MCF 10A (cell line): ENCODE measurements at regions not wholly inside any gene's neighbourhood (a gene's known extent, or its start where the extent isn't known, plus 50 kb on each side); places are given as distances from the start of the nearest gene placed in this dataset.
"Not testable (repeated sequence)": the region's sequence is repeated elsewhere in the genome, so short reads cannot be mapped to it uniquely, and the experiment has no call there.

Experiments used
- BruUV-seq: library from RNA; stranded (reverse); fragments of 400-500 nt; replicated peaks from 2 replicates; lab custom pipeline; 2021; lab: Mats Ljungman, UMichigan
- CTCF ChIA-PET: fragments of 300-600 bp; sonication (Branson Sonifier 250); formaldehyde crosslinking; extraction: SDS; loops from one replicate; lab custom pipeline; 2021; ENCODE audit warnings: antibody characterized with exemption, inconsistent platforms; lab: Yijun Ruan, JAX
- POLR2A ChIA-PET: fragments of 300-600, 350-650 bp; sonication (Branson Sonifier 250); formaldehyde crosslinking; extraction: SDS; loops from one replicate; lab custom pipeline; 2020; ENCODE audit warnings: antibody characterized with exemption, inconsistent platforms; lab: Yijun Ruan, JAX
- DNase-seq: peaks from one replicate; pipeline ENCODE4 v3.0.0-alpha.2; 2018; ENCODE audit not compliant: unreplicated experiment
- H3K27ac Mint-ChIP-seq: one replicate; pipeline ENCODE4 v1.8.0; 2022; ENCODE audit warnings: mild to moderate bottlenecking, low read depth, mixed read lengths; ENCODE audit not compliant: unreplicated experiment
- H3K27me3 Mint-ChIP-seq: one replicate; pipeline ENCODE4 v1.8.0; 2022; ENCODE audit warnings: mixed read lengths; ENCODE audit not compliant: insufficient read depth, unreplicated experiment
- H3K36me3 Mint-ChIP-seq: one replicate; pipeline ENCODE4 v1.8.0; 2022; ENCODE audit warnings: mild to moderate bottlenecking, moderate library complexity, mixed read lengths; ENCODE audit not compliant: insufficient read depth, unreplicated experiment
- H3K4me1 Mint-ChIP-seq: one replicate; pipeline ENCODE4 v1.8.0; 2022; ENCODE audit warnings: mixed read lengths; ENCODE audit not compliant: insufficient read depth, unreplicated experiment
- H3K4me3 Mint-ChIP-seq: one replicate; pipeline ENCODE4 v1.8.0; 2022; ENCODE audit warnings: mild to moderate bottlenecking, moderate library complexity, mixed read lengths; ENCODE audit not compliant: unreplicated experiment
- H3K9me3 Mint-ChIP-seq: one replicate; pipeline ENCODE4 v1.8.0; 2022; ENCODE audit warnings: mixed read lengths; ENCODE audit not compliant: unreplicated experiment
- CTCF ChIP-seq: fragments of 200-600 bp; IDR thresholded peaks from one replicate; pipeline ENCODE4 v1.8.0; 2022; ENCODE audit warnings: antibody characterized with exemption, mild to moderate bottlenecking; ENCODE audit not compliant: unreplicated experiment
- intact Hi-C: fragments of 100-400 bp; cut with micrococcal nuclease; formaldehyde crosslinking; loops from 2 replicates; pipeline ENCODE4 v1.14.1; 2022

GRCh38 chr5:112514111-112514510 lies 95.0 kb upstream of the EPB41L4A start:
- H3K9me3 Mint-ChIP-seq = peaks cover 10% of the 10 kb centered on the region
- no peak overlapping the region for H3K4me3 Mint-ChIP-seq
- intact Hi-C loops = no loop called here
- H3K27me3 Mint-ChIP-seq = peaks cover 12% of the 10 kb centered on the region
- no TSS peak for BruUV-seq
- TF ChIP-seq CTCF = no peak
- ChIA-PET CTCF (interaction anchor here (0.6 to 0.9 kb wide), 3 partner anchors 15 to 287 kb away, joined by 3 to 4 read pairs (median 4); no protein-coding TSS in a partner anchor), POLR2A (interaction anchor here (1.5 kb wide), 1 partner anchor 353 kb away, joined by 3 read pairs; no protein-coding TSS in a partner anchor)
- H3K36me3 Mint-ChIP-seq = no peaks in the 10 kb centered on the region
- no peaks in the 10 kb centered on the region for H3K4me1 Mint-ChIP-seq
- no peak overlapping the region for H3K27ac Mint-ChIP-seq
- no peak for DNase-seq

- CTCF ChIA-PET, H3K36me3 Mint-ChIP-seq, BruUV-seq, H3K27ac Mint-ChIP-seq, intact Hi-C loops, POLR2A ChIA-PET, DNase-seq, H3K4me1 Mint-ChIP-seq, H3K9me3 Mint-ChIP-seq, H3K4me3 Mint-ChIP-seq: not testable (repeated sequence)
- H3K27me3 Mint-ChIP-seq = peaks cover 55% of the 10 kb centered on the region
Measured at GRCh38 chr5:112520474-112520873, 101.4 kb upstream of the EPB41L4A start.

- H3K27me3 Mint-ChIP-seq = peaks cover 52% of the 10 kb centered on the region
- H3K4me1 Mint-ChIP-seq, H3K36me3 Mint-ChIP-seq, BruUV-seq, DNase-seq, intact Hi-C loops, H3K4me3 Mint-ChIP-seq, H3K9me3 Mint-ChIP-seq, H3K27ac Mint-ChIP-seq: not testable (repeated sequence)
- ChIA-PET CTCF (interaction anchor here (0.6 to 2.5 kb wide), 5 partner anchors 31 to 348 kb away, joined by 3 to 11 read pairs (median 3); no protein-coding TSS in a partner anchor), POLR2A (interaction anchor here (0.6 to 1.0 kb wide), 2 partner anchors 10 to 765 kb away, joined by 3 read pairs; no protein-coding TSS in a partner anchor)
Measured at GRCh38 chr5:112522891-112523673, 104.0 kb upstream of the EPB41L4A start.

GRCh38 chr5:112523674-112524263 lies 104.7 kb upstream of the EPB41L4A start:
- H3K9me3 Mint-ChIP-seq, H3K27ac Mint-ChIP-seq, DNase-seq, H3K36me3 Mint-ChIP-seq, H3K4me1 Mint-ChIP-seq, intact Hi-C loops, H3K4me3 Mint-ChIP-seq, BruUV-seq: not testable (repeated sequence)
- POLR2A ChIA-PET = interaction anchor here (0.6 kb wide), 1 partner anchor 1820 kb away, joined by 3 read pairs; no protein-coding TSS in a partner anchor
- CTCF ChIA-PET = interaction anchor here (0.6 to 2.5 kb wide), 2 partner anchors 29 to 32 kb away, joined by 3 to 6 read pairs; no protein-coding TSS in a partner anchor
- peaks cover 46% of the 10 kb centered on the region for H3K27me3 Mint-ChIP-seq

GRCh38 chr5:112525217-112525616 lies 106.1 kb upstream of the EPB41L4A start:
- Mint-ChIP-seq H3K27me3 (peaks cover 31% of the 10 kb centered on the region), H3K4me1 (no peaks in the 10 kb centered on the region), H3K36me3 (no peaks in the 10 kb centered on the region)

More at GRCh38 chr5:112525217-112525616, 106.1 kb upstream of the EPB41L4A start:
- no peak for DNase-seq
- ChIA-PET POLR2A (no interaction called here), CTCF (interaction anchor here (0.7 to 0.8 kb wide), 2 partner anchors 30 to 350 kb away, joined by 3 read pairs; no protein-coding TSS in a partner anchor)
- H3K27ac Mint-ChIP-seq = no peak overlapping the region
- no peak for TF ChIP-seq CTCF
- H3K4me3 Mint-ChIP-seq = no peak overlapping the region
- no peaks in the 10 kb centered on the region for H3K9me3 Mint-ChIP-seq
- BruUV-seq = no TSS peak
- intact Hi-C loops = no loop called here
